Parathyroid adenoma (tissue), 2 donors: ENCODE measurements at regions not wholly inside any gene's neighbourhood (a gene's known extent, or its start where the extent isn't known, plus 50 kb on each side); places are given as distances from the start of the nearest gene placed in this dataset.
"Not testable (repeated sequence)": the region's sequence is repeated elsewhere in the genome, so short reads cannot be mapped to it uniquely, and the experiment has no call there.

Source experiments
- H2AFZ ChIP-seq: fragments of 300-600 bp; sonication (generic); one replicate; pipeline ENCODE4 v1.7.0; 2017; ENCODE audit warnings: antibody characterized with exemption, mild to moderate bottlenecking
- H3K27ac ChIP-seq: fragments of 300-600 bp; sonication (generic); one replicate; pipeline ENCODE4 v1.7.0; 2017
- H3K27me3 ChIP-seq: fragments of 300-600 bp; sonication (generic); one replicate; pipeline ENCODE4 v1.7.0; 2017; ENCODE audit warnings: low read length; ENCODE audit not compliant: control insufficient read depth, insufficient read depth
- H3K36me3 ChIP-seq: fragments of 300-600 bp; sonication (generic); one replicate; pipeline ENCODE4 v1.7.0; 2017; ENCODE audit warnings: low read length; ENCODE audit not compliant: control insufficient read depth, insufficient read depth
- H3K4me1 ChIP-seq: fragments of 300-600 bp; sonication (generic); one replicate; pipeline ENCODE4 v1.7.0; 2017; ENCODE audit warnings: control low read depth
- H3K4me2 ChIP-seq: fragments of 300-600 bp; sonication (generic); one replicate; pipeline ENCODE4 v1.7.0; 2017; ENCODE audit warnings: low read length
- H3K4me3 ChIP-seq: fragments of 300-600 bp; sonication (generic); one replicate; pipeline ENCODE4 v1.7.0; 2017; ENCODE audit warnings: low read depth, low read length
- H3K79me2 ChIP-seq: fragments of 300-600 bp; sonication (generic); one replicate; pipeline ENCODE4 v1.7.0; 2017; ENCODE audit warnings: control low read depth
- H3K9ac ChIP-seq: fragments of 300-600 bp; sonication (generic); one replicate; pipeline ENCODE4 v1.7.0; 2017; ENCODE audit warnings: mild to moderate bottlenecking
- H3K9me3 ChIP-seq: fragments of 300-600 bp; sonication (generic); one replicate; pipeline ENCODE4 v1.7.0; 2017; ENCODE audit warnings: low read length; ENCODE audit not compliant: control insufficient read depth
- TF ChIP-seq, protein P1 (sequence below): fragments of 300-600 bp; sonication (generic); IDR thresholded peaks from one replicate; pipeline ENCODE4 v1.7.0; 2017; ENCODE audit warnings: antibody characterized with exemption, mild to moderate bottlenecking
- donor health status: primary hyperparathyroidism.

GRCh38 chr10:125407000-125407502, 246.7 kb upstream of the CTBP2 start:
- TF ChIP-seq, protein P1, sequence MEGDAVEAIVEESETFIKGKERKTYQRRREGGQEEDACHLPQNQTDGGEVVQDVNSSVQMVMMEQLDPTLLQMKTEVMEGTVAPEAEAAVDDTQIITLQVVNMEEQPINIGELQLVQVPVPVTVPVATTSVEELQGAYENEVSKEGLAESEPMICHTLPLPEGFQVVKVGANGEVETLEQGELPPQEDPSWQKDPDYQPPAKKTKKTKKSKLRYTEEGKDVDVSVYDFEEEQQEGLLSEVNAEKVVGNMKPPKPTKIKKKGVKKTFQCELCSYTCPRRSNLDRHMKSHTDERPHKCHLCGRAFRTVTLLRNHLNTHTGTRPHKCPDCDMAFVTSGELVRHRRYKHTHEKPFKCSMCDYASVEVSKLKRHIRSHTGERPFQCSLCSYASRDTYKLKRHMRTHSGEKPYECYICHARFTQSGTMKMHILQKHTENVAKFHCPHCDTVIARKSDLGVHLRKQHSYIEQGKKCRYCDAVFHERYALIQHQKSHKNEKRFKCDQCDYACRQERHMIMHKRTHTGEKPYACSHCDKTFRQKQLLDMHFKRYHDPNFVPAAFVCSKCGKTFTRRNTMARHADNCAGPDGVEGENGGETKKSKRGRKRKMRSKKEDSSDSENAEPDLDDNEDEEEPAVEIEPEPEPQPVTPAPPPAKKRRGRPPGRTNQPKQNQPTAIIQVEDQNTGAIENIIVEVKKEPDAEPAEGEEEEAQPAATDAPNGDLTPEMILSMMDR: no peak
- Histone ChIP-seq H3K4me2 (no peak overlapping the region), H2AFZ (no peak overlapping the region), H3K4me3 (no peak overlapping the region), H3K27ac (no peak overlapping the region), H3K79me2 (no peaks in the 10 kb centered on the region), H3K27me3 (no peaks in the 10 kb centered on the region), H3K9ac (no peak overlapping the region), H3K36me3 (no peaks in the 10 kb centered on the region), H3K9me3 (no peaks in the 10 kb centered on the region), H3K4me1 (no peaks in the 10 kb centered on the region)

- H3K36me3 ChIP-seq, H3K4me1 ChIP-seq, H3K27me3 ChIP-seq, H3K79me2 ChIP-seq, H2AFZ ChIP-seq, H3K27ac ChIP-seq, H3K4me3 ChIP-seq, H3K4me2 ChIP-seq, H3K9ac ChIP-seq, H3K9me3 ChIP-seq: not testable (repeated sequence)
Observed at GRCh38 chr10:125404902-125405301, 244.5 kb upstream of the CTBP2 start.

- no peak overlapping the region for H3K4me2 ChIP-seq
- no peaks in the 10 kb centered on the region for H3K9me3 ChIP-seq
- H3K4me1 ChIP-seq: no peaks in the 10 kb centered on the region
- H3K79me2 ChIP-seq: no peaks in the 10 kb centered on the region
- H3K36me3 ChIP-seq: no peaks in the 10 kb centered on the region
- no peak overlapping the region for H3K4me3 ChIP-seq
- H3K27me3 ChIP-seq: no peaks in the 10 kb centered on the region
- H2AFZ ChIP-seq: no peak overlapping the region
- no peak overlapping the region for H3K9ac ChIP-seq
- no peak overlapping the region for H3K27ac ChIP-seq
- TF ChIP-seq, protein P1: no peak
Observed at GRCh38 chr10:125401462-125401861, 241.1 kb upstream of the CTBP2 start.

DNA sequence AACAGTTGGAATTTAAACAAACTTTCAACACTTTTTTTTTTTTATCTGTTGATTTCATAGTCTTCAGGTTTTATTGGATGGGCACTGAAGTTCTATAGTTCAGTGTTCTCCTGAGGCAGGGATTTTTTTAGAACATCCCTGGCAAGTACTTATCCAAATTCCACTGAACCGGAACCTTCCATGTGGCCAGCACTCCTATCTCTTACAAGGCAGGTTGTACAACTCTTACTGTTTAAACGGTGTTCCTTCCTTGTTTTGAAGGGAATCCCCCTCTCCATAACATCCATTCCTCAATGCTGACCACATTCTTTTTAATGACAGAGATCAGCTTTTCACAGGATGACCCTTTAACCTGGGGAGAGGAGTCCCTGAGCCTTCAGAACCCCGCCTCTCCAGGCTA, 238.9 kb upstream of the CTBP2 start:
- Histone ChIP-seq H3K9ac (no peak overlapping the region), H3K36me3 (no peaks in the 10 kb centered on the region), H3K4me1 (no peaks in the 10 kb centered on the region), H3K4me2 (no peak overlapping the region), H3K9me3 (no peaks in the 10 kb centered on the region), H3K79me2 (no peaks in the 10 kb centered on the region), H3K27ac (no peak overlapping the region), H2AFZ (no peak overlapping the region), H3K4me3 (no peak overlapping the region), H3K27me3 (no peaks in the 10 kb centered on the region)
- TF ChIP-seq, protein P1: no peak

DNA sequence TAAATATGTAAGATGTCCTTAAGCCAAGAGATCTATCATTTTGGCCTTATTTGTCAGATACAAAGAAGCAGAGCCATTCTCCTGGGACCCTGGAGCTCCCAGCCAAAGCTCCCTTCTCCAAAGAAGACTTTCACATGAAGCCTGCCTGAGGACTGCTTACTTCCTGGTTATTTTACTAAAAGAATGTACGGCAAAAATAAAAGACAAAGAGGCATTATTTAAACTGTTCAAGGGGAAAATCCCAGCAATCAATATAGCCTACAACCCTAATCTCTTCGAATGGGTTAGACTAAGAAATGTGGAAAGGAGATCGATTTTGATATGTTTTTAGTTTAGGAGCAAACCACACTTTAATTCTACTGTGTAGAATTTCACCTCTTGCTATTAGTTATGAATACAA, 237.9 kb upstream of the CTBP2 start:
- TF ChIP-seq, protein P1: no peak
- no peaks in the 10 kb centered on the region for H3K36me3 ChIP-seq
- no peaks in the 10 kb centered on the region for H3K9me3 ChIP-seq
- no peak overlapping the region for H3K4me3 ChIP-seq
- H3K27ac ChIP-seq: no peak overlapping the region
- H3K4me1 ChIP-seq: no peaks in the 10 kb centered on the region
- H2AFZ ChIP-seq: no peak overlapping the region
- no peak overlapping the region for H3K9ac ChIP-seq
- no peak overlapping the region for H3K4me2 ChIP-seq
- no peaks in the 10 kb centered on the region for H3K27me3 ChIP-seq
- no peaks in the 10 kb centered on the region for H3K79me2 ChIP-seq
